ENCODE measurements at regions not wholly inside any gene's neighbourhood (a gene's known extent, or its start where the extent isn't known, plus 50 kb on each side); places are given as distances from the start of the nearest gene placed in this dataset.

GRCh38 chr1:185632659-185633423 lies 101.3 kb upstream of the HMCN1 start:
- TF ChIP-seq CTCF (IDR thresholded peaks at IDR 0.05; ENCODE audit: borderline replicate concordance, extremely low read depth, low read length, poor library complexity, severe bottlenecking) = no peak
- no peak for TF ChIP-seq EZH2 (IDR thresholded peaks at IDR 0.05; ENCODE audit: borderline replicate concordance, low read depth, low read length, severe bottlenecking)
- Histone ChIP-seq H3K4me2 (ENCODE audit: insufficient read depth, low read length) (no peak overlapping the region), H2AFZ (ENCODE audit: low read depth, low read length) (no peak overlapping the region), H3K4me1 (ENCODE audit: insufficient read depth, low read length) (no peaks in the 10 kb centered on the region), H3K27me3 (ENCODE audit: insufficient read depth, low read length, poor library complexity) (no peaks in the 10 kb centered on the region), H3K27ac (ENCODE audit: low read length) (no peak overlapping the region), H3K9ac (ENCODE audit: low read depth, low read length) (no peak overlapping the region), H3K36me3 (ENCODE audit: insufficient read depth, low read length) (no peaks in the 10 kb centered on the region), H4K20me1 (ENCODE audit: insufficient read depth, low read length) (no peaks in the 10 kb centered on the region), H3K9me3 (ENCODE audit: insufficient read depth, low read length, severe bottlenecking) (no peaks in the 10 kb centered on the region), H3K79me2 (ENCODE audit: insufficient read depth, low read length) (no peaks in the 10 kb centered on the region), H3K4me3 (ENCODE audit: low read depth in 1 of 2, low read length in 2 of 2) (no peak overlapping the region)
- no peak for ATAC-seq (ENCODE audit: insufficient read depth, low read depth)
- no peak for DNase-seq

GRCh38 chr1:185631843-185632242 lies 102.3 kb upstream of the HMCN1 start:
- DNase-seq (no peak), ATAC-seq (ENCODE audit: insufficient read depth, low read depth) (no peak)
- H3K79me2 ChIP-seq (ENCODE audit: insufficient read depth, low read length) = no peaks in the 10 kb centered on the region

GRCh38 chr1:185627761-185628501 lies 106.3 kb upstream of the HMCN1 start:
- Histone ChIP-seq H3K9me3 (ENCODE audit: insufficient read depth, low read length, severe bottlenecking) (no peaks in the 10 kb centered on the region), H3K36me3 (ENCODE audit: insufficient read depth, low read length) (no peaks in the 10 kb centered on the region), H4K20me1 (ENCODE audit: insufficient read depth, low read length) (no peaks in the 10 kb centered on the region), H3K9ac (ENCODE audit: low read depth, low read length) (no peak overlapping the region), H3K79me2 (ENCODE audit: insufficient read depth, low read length) (no peaks in the 10 kb centered on the region), H3K4me1 (ENCODE audit: insufficient read depth, low read length) (no peaks in the 10 kb centered on the region), H3K27me3 (ENCODE audit: insufficient read depth, low read length, poor library complexity) (no peaks in the 10 kb centered on the region), H3K4me3 (ENCODE audit: low read depth in 1 of 2, low read length in 2 of 2) (no peak overlapping the region), H3K4me2 (ENCODE audit: insufficient read depth, low read length) (no peak overlapping the region), H2AFZ (ENCODE audit: low read depth, low read length) (no peak overlapping the region), H3K27ac (ENCODE audit: low read length) (no peak overlapping the region)
- DNase-seq (no peak), ATAC-seq (ENCODE audit: insufficient read depth, low read depth) (no peak)
- no peak for TF ChIP-seq EZH2 (IDR thresholded peaks at IDR 0.05; ENCODE audit: borderline replicate concordance, low read depth, low read length, severe bottlenecking)
- no peak for TF ChIP-seq CTCF (IDR thresholded peaks at IDR 0.05; ENCODE audit: borderline replicate concordance, extremely low read depth, low read length, poor library complexity, severe bottlenecking)

More at GRCh38 chr1:185631843-185632242, 102.3 kb upstream of the HMCN1 start:
- H3K27ac ChIP-seq (ENCODE audit: low read length) = no peak overlapping the region
- H3K4me3 ChIP-seq (ENCODE audit: low read depth in 1 of 2, low read length in 2 of 2) = no peak overlapping the region
- no peak overlapping the region for H2AFZ ChIP-seq (ENCODE audit: low read depth, low read length)
- H3K27me3 ChIP-seq (ENCODE audit: insufficient read depth, low read length, poor library complexity) = no peaks in the 10 kb centered on the region
- H3K36me3 ChIP-seq (ENCODE audit: insufficient read depth, low read length) = no peaks in the 10 kb centered on the region
- TF ChIP-seq EZH2 (IDR thresholded peaks at IDR 0.05; ENCODE audit: borderline replicate concordance, low read depth, low read length, severe bottlenecking) (no peak), CTCF (IDR thresholded peaks at IDR 0.05; ENCODE audit: borderline replicate concordance, extremely low read depth, low read length, poor library complexity, severe bottlenecking) (no peak)
- no peak overlapping the region for H3K4me2 ChIP-seq (ENCODE audit: insufficient read depth, low read length)
- no peaks in the 10 kb centered on the region for H3K4me1 ChIP-seq (ENCODE audit: insufficient read depth, low read length)
- no peaks in the 10 kb centered on the region for H3K9me3 ChIP-seq (ENCODE audit: insufficient read depth, low read length, severe bottlenecking)
- H4K20me1 ChIP-seq (ENCODE audit: insufficient read depth, low read length) = no peaks in the 10 kb centered on the region
- H3K9ac ChIP-seq (ENCODE audit: low read depth, low read length) = no peak overlapping the region
